AG20443 (cell line): ENCODE measurements at regions not wholly inside any gene's neighbourhood (a gene's known extent, or its start where the extent isn't known, plus 50 kb on each side); places are given as distances from the start of the nearest gene placed in this dataset.

ENCODE experiments used
- DNase-seq: peaks from one replicate; pipeline ENCODE4 v3.0.0; 2012; ENCODE audit warnings: low spot score, mixed read lengths

GRCh38 chr7:156480671-156481070 lies 159.9 kb upstream of the RNF32 start:
- DNase-seq: no peak

GRCh38 chr7:156479596-156479995 lies 161.0 kb upstream of the RNF32 start:
- no peak for DNase-seq

- no peak for DNase-seq
These were observed 162.1 kb upstream of the RNF32 start for GRCh38 chr7:156478486-156478885.

- peak; percentile 22 for DNase-seq
These were observed 164.9 kb upstream of the RNF32 start for GRCh38 chr7:156475666-156476065.

- DNase-seq: no peak
These were observed 165.4 kb upstream of the RNF32 start for GRCh38 chr7:156475179-156475578.

- no peak for DNase-seq
These were observed 166.3 kb upstream of the RNF32 start for GRCh38 chr7:156474241-156474743.

GRCh38 chr7:156473476-156474240 lies 166.9 kb upstream of the RNF32 start:
- DNase-seq: peak; percentile 30

GRCh38 chr7:156472267-156472666 lies 168.3 kb upstream of the RNF32 start:
- no peak for DNase-seq

- DNase-seq: no peak
These were observed 169.9 kb upstream of the RNF32 start for GRCh38 chr7:156470399-156471320.

- no peak for DNase-seq
These were observed 173.5 kb upstream of the RNF32 start for GRCh38 chr7:156466955-156467625.

GRCh38 chr7:156466272-156466671 lies 174.3 kb upstream of the RNF32 start:
- no peak for DNase-seq

GRCh38 chr7:156465186-156465585 lies 175.4 kb upstream of the RNF32 start:
- DNase-seq: no peak

- DNase-seq: no peak
These were observed 176.2 kb upstream of the RNF32 start for GRCh38 chr7:156464339-156464738.

GRCh38 chr7:156463280-156463679 lies 177.3 kb upstream of the RNF32 start:
- DNase-seq: no peak

- peak; percentile 32 for DNase-seq
These were observed 178.5 kb upstream of the RNF32 start for GRCh38 chr7:156461881-156462665.

- no peak for DNase-seq
These were observed 179.5 kb upstream of the RNF32 start for GRCh38 chr7:156460858-156461627.

GRCh38 chr7:156459582-156459981 lies 181.0 kb upstream of the RNF32 start:
- no peak for DNase-seq

- DNase-seq: no peak
These were observed 181.5 kb upstream of the RNF32 start for GRCh38 chr7:156459067-156459466.

GRCh38 chr7:156458011-156458410 lies 182.6 kb upstream of the RNF32 start:
- no peak for DNase-seq

- DNase-seq: no peak
These were observed 184.0 kb upstream of the RNF32 start for GRCh38 chr7:156456503-156457115.
